Activated naive CD4-positive, alpha-beta T cell treated with anti-CD3 and anti-CD28 coated beads for 36 hours (primary cell): ENCODE measurements at regions not wholly inside any gene's neighbourhood (a gene's known extent, or its start where the extent isn't known, plus 50 kb on each side); places are given as distances from the start of the nearest gene placed in this dataset.
"Not testable (repeated sequence)": the region's sequence is repeated elsewhere in the genome, so short reads cannot be mapped to it uniquely, and the experiment has no call there.

Experiments
- CTCF ChIA-PET: fragments of 350-600 bp; sonication (Branson Sonifier 250); formaldehyde crosslinking; loops from one replicate; lab custom pipeline; 2021; ENCODE audit warnings: antibody characterized with exemption; lab: Charles Lee
- DNase-seq: peaks from one replicate; pipeline ENCODE4 v3.0.0-alpha.2; 2020
- H3K27ac Mint-ChIP-seq: one replicate; pipeline ENCODE4 v1.8.0; 2021; ENCODE audit warnings: mild to moderate bottlenecking, mixed read lengths
- H3K27me3 Mint-ChIP-seq: one replicate; pipeline ENCODE4 v1.8.0; 2021; ENCODE audit warnings: low read depth, mixed read lengths
- H3K36me3 Mint-ChIP-seq: one replicate; pipeline ENCODE4 v1.8.0; 2021; ENCODE audit warnings: low read depth, mixed read lengths
- H3K4me1 Mint-ChIP-seq: one replicate; pipeline ENCODE4 v1.8.0; 2021; ENCODE audit warnings: low read depth, mixed read lengths
- H3K4me3 Mint-ChIP-seq: one replicate; pipeline ENCODE4 v1.8.0; 2021; ENCODE audit warnings: mild to moderate bottlenecking, moderate library complexity, mixed read lengths
- H3K9me3 Mint-ChIP-seq: one replicate; pipeline ENCODE4 v1.8.0; 2021; ENCODE audit warnings: mixed read lengths
- intact Hi-C: fragments of 100-400 bp; cut with micrococcal nuclease; formaldehyde crosslinking; loops from one replicate; pipeline ENCODE4 v1.15.1; 2023

- Mint-ChIP-seq H3K4me1 (peaks cover 67% of the 10 kb centered on the region), H3K27ac (no peak overlapping the region), H3K27me3 (no peaks in the 10 kb centered on the region), H3K36me3 (no peaks in the 10 kb centered on the region), H3K4me3 (no peak overlapping the region), H3K9me3 (no peaks in the 10 kb centered on the region)
- intact Hi-C loops, result no loop called here
- CTCF ChIA-PET, result interaction anchor here (1.1 to 1.5 kb wide), 2 partner anchors 8 to 13 kb away, joined by 3 to 4 read pairs; no protein-coding TSS in a partner anchor
- DNase-seq, result no peak
Observed at GRCh38 chr2:207227062-207227748, 61.5 kb upstream of the KLF7 start.

GRCh38 chr2:207227749-207228145 is 62.0 kb upstream of the KLF7 start:
- intact Hi-C loops, result no loop called here
- no peaks in the 10 kb centered on the region for H3K36me3 Mint-ChIP-seq
- H3K27ac Mint-ChIP-seq, result no peak overlapping the region
- DNase-seq, result no peak
- no peaks in the 10 kb centered on the region for H3K9me3 Mint-ChIP-seq
- no peaks in the 10 kb centered on the region for H3K27me3 Mint-ChIP-seq
- no peak overlapping the region for H3K4me3 Mint-ChIP-seq
- peaks cover 61% of the 10 kb centered on the region for H3K4me1 Mint-ChIP-seq
- CTCF ChIA-PET, result interaction anchor here (1.1 kb wide), 1 partner anchor 12 kb away, joined by 3 read pairs; no protein-coding TSS in a partner anchor

- CTCF ChIA-PET, result interaction anchor here (1.0 to 1.1 kb wide), 2 partner anchors 11 to 125 kb away, joined by 3 read pairs; no protein-coding TSS in a partner anchor
- Mint-ChIP-seq H3K4me3 (no peak overlapping the region), H3K27ac (no peak overlapping the region), H3K9me3 (no peaks in the 10 kb centered on the region), H3K36me3 (no peaks in the 10 kb centered on the region), H3K27me3 (no peaks in the 10 kb centered on the region), H3K4me1 (peaks cover 60% of the 10 kb centered on the region)
- intact Hi-C loops, result no loop called here
- no peak for DNase-seq
Observed at GRCh38 chr2:207228402-207228801, 62.7 kb upstream of the KLF7 start.

- CTCF ChIA-PET, result interaction anchor here (1.0 kb wide), 1 partner anchor 124 kb away, joined by 3 read pairs; no protein-coding TSS in a partner anchor
Observed at GRCh38 chr2:207229161-207229560, 63.4 kb upstream of the KLF7 start.

GRCh38 chr2:207230261-207231105 is 64.7 kb upstream of the KLF7 start:
- Mint-ChIP-seq H3K27me3 (no peaks in the 10 kb centered on the region), H3K4me1 (peaks cover 53% of the 10 kb centered on the region), H3K27ac (peak overlapping the region; percentile 86), H3K4me3 (no peak overlapping the region), H3K36me3 (no peaks in the 10 kb centered on the region), H3K9me3 (no peaks in the 10 kb centered on the region)
- CTCF ChIA-PET, result interaction anchor here (0.6 to 1.2 kb wide), 2 partner anchors 108 to 347 kb away, joined by 3 read pairs; no protein-coding TSS in a partner anchor
- intact Hi-C loops, result loop anchor here (1.0 to 5.0 kb wide), 4 partner anchors 7 to 297 kb away; partner anchors contain the start of gene CREB1
- DNase-seq, result no peak

More at GRCh38 chr2:207229161-207229560, 63.4 kb upstream of the KLF7 start:
- no peak overlapping the region for H3K27ac Mint-ChIP-seq
- intact Hi-C loops, result no loop called here
- DNase-seq, result no peak
- H3K36me3 Mint-ChIP-seq, result no peaks in the 10 kb centered on the region
- H3K9me3 Mint-ChIP-seq, result no peaks in the 10 kb centered on the region
- H3K27me3 Mint-ChIP-seq, result no peaks in the 10 kb centered on the region
- no peak overlapping the region for H3K4me3 Mint-ChIP-seq
- H3K4me1 Mint-ChIP-seq, result peaks cover 58% of the 10 kb centered on the region

GRCh38 chr2:207231106-207231865 is 65.5 kb upstream of the KLF7 start:
- intact Hi-C loops, result loop anchor here (1.0 to 5.0 kb wide), 4 partner anchors 8 to 296 kb away; partner anchors contain the start of gene CREB1
- no peaks in the 10 kb centered on the region for H3K9me3 Mint-ChIP-seq
- H3K4me3 Mint-ChIP-seq, result no peak overlapping the region
- no peaks in the 10 kb centered on the region for H3K27me3 Mint-ChIP-seq
- H3K4me1 Mint-ChIP-seq, result peaks cover 54% of the 10 kb centered on the region
- no peaks in the 10 kb centered on the region for H3K36me3 Mint-ChIP-seq
- peak; percentile 66 for DNase-seq
- peak overlapping the region; percentile 86 for H3K27ac Mint-ChIP-seq
- CTCF ChIA-PET, result interaction anchor here (0.7 to 1.2 kb wide), 5 partner anchors 8 to 912 kb away, joined by 3 to 6 read pairs (median 3); no protein-coding TSS in a partner anchor

GRCh38 chr2:207231967-207232366 is 66.2 kb upstream of the KLF7 start:
- CTCF ChIA-PET, result interaction anchor here (0.7 to 1.0 kb wide), 3 partner anchors 8 to 266 kb away, joined by 3 to 4 read pairs (median 3); no protein-coding TSS in a partner anchor
- Mint-ChIP-seq H3K27me3 (no peaks in the 10 kb centered on the region), H3K4me1 (peaks cover 53% of the 10 kb centered on the region), H3K36me3 (no peaks in the 10 kb centered on the region), H3K27ac (peak overlapping the region; percentile 86), H3K4me3 (no peak overlapping the region), H3K9me3 (no peaks in the 10 kb centered on the region)
- DNase-seq, result no peak
- intact Hi-C loops, result loop anchor here (1.0 to 5.0 kb wide), 4 partner anchors 8 to 295 kb away; partner anchors contain the start of gene CREB1

GRCh38 chr2:207233141-207233540 is 67.4 kb upstream of the KLF7 start:
- H3K27me3 Mint-ChIP-seq, H3K4me3 Mint-ChIP-seq, H3K36me3 Mint-ChIP-seq, H3K27ac Mint-ChIP-seq, CTCF ChIA-PET, DNase-seq, H3K9me3 Mint-ChIP-seq: not testable (repeated sequence)
- H3K4me1 Mint-ChIP-seq, result peaks cover 54% of the 10 kb centered on the region
- intact Hi-C loops, result loop anchor here (5.0 kb wide), 1 partner anchor 294 kb away; the partner anchor contains the start of gene CREB1

- Mint-ChIP-seq H3K9me3 (no peaks in the 10 kb centered on the region), H3K4me1 (peaks cover 54% of the 10 kb centered on the region), H3K27me3 (no peaks in the 10 kb centered on the region), H3K27ac (no peak overlapping the region), H3K4me3 (no peak overlapping the region), H3K36me3 (no peaks in the 10 kb centered on the region)
- intact Hi-C loops, result loop anchor here (5.0 kb wide), 1 partner anchor 294 kb away; the partner anchor contains the start of gene CREB1
- no peak for DNase-seq
- CTCF ChIA-PET, result no interaction called here
Observed at GRCh38 chr2:207233731-207234130, 68.0 kb upstream of the KLF7 start.

GRCh38 chr2:207235621-207236020 is 69.9 kb upstream of the KLF7 start:
- intact Hi-C loops, result loop anchor here (5.0 kb wide), 2 partner anchors 163 to 237 kb away; no protein-coding TSS in a partner anchor
- no peaks in the 10 kb centered on the region for H3K36me3 Mint-ChIP-seq
- no peak for DNase-seq
- no peak overlapping the region for H3K27ac Mint-ChIP-seq
- CTCF ChIA-PET, result interaction anchor here (1.3 kb wide), 1 partner anchor 9 kb away, joined by 4 read pairs; no protein-coding TSS in a partner anchor
- peaks cover 42% of the 10 kb centered on the region for H3K4me1 Mint-ChIP-seq
- no peaks in the 10 kb centered on the region for H3K27me3 Mint-ChIP-seq
- no peak overlapping the region for H3K4me3 Mint-ChIP-seq
- H3K9me3 Mint-ChIP-seq, result no peaks in the 10 kb centered on the region

- CTCF ChIA-PET, result no interaction called here
- intact Hi-C loops, result loop anchor here (5.0 kb wide), 2 partner anchors 164 to 236 kb away; no protein-coding TSS in a partner anchor
Observed at GRCh38 chr2:207236156-207236935, 70.6 kb upstream of the KLF7 start.

More at GRCh38 chr2:207236156-207236935, 70.6 kb upstream of the KLF7 start:
- H3K9me3 Mint-ChIP-seq, result no peaks in the 10 kb centered on the region
- no peaks in the 10 kb centered on the region for H3K36me3 Mint-ChIP-seq
- H3K4me3 Mint-ChIP-seq, result no peak overlapping the region
- no peaks in the 10 kb centered on the region for H3K27me3 Mint-ChIP-seq
- H3K4me1 Mint-ChIP-seq, result peaks cover 35% of the 10 kb centered on the region
- no peak overlapping the region for H3K27ac Mint-ChIP-seq
- no peak for DNase-seq
